NCI-H2196 treated with DMSO at 0.1 percent for 48 hours (cell line): ENCODE measurements at regions not wholly inside any gene's neighbourhood (a gene's known extent, or its start where the extent isn't known, plus 50 kb on each side); places are given as distances from the start of the nearest gene placed in this dataset.

Experiments used
- DNase-seq: peaks from one replicate; lab custom pipeline; 2025; ENCODE audit not compliant: unreplicated experiment; lab: John Stamatoyannopoulos, UW

GRCh38 chr21:43277481-43278351 lies 108.9 kb downstream of the CRYAA start:
- DNase-seq: no peak

DNA sequence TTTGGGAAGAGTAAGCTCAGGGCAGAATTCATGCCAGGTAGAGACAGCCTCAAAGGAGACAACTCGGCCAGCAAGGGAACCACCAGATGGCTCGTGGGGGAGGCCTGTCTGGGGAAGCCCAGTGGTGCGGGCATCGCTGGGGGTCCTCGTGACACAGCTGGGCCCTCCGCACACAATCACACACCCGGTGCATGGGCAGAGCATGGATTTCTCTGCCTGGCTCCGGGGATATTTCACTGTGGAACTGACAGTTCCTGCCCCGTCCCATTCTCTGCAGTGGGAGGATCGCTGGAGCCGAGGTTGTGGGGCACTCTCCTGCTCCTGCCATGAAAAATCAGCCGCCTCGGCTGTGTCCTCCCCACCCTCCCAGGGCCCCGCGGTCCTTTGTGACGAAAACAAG lies 108.0 kb downstream of the CRYAA start:
- DNase-seq: no peak

DNA sequence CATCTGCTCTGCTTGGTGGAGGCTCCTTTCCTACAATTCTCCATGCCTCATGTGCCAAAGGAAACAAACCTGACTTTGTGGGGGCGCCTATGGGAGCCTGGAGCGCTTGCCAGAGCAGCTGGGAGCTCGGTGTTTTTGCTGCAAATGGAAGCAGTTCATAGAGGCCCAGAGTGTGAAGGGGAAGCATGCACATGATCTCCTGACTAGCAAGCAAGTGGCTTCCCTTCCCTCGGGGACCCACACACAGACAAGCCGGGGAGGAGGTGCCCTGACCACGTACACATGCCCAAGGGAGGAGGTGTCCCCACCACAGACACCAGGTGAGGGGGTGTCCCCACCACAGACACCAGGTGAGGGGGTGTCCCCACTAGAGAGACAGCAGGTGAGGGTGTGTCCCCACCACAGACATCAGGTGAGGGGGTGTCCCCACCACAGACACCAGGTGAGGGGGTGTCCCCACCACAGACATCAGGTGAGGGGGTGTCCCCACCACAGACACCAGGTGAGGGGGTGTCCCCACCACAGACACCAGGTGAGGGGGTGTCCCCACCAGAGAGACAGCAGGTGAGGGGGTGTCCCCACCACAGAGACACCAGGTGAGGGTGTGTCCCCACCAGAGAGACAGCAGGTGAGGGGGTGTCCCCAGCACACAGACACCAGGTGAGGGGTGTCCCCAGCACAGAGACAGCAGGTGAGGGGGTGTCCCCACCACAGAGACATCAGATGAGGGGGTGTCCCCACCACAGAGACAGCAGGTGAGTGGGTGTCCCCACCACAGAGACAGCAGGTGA lies 106.8 kb downstream of the CRYAA start:
- DNase-seq: no peak

DNA sequence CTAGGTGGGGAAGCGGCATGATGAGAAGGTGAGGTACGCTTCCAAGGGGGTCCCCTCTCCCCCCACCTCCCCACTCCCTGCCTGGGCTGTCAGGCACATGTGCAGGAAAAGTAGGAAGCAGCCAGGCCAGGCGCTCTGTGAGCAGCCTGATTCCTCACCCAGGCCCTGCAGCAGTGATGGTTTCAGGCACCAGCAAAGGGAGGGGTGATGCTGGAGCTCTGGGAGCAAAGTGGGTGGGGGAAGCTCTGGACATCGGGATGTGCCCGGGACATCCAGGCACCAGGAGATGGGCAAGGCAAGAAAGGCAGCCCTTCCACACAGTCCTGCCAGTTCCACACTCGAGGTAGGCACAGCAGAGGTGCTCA lies 106.1 kb downstream of the CRYAA start:
- no peak for DNase-seq

DNA sequence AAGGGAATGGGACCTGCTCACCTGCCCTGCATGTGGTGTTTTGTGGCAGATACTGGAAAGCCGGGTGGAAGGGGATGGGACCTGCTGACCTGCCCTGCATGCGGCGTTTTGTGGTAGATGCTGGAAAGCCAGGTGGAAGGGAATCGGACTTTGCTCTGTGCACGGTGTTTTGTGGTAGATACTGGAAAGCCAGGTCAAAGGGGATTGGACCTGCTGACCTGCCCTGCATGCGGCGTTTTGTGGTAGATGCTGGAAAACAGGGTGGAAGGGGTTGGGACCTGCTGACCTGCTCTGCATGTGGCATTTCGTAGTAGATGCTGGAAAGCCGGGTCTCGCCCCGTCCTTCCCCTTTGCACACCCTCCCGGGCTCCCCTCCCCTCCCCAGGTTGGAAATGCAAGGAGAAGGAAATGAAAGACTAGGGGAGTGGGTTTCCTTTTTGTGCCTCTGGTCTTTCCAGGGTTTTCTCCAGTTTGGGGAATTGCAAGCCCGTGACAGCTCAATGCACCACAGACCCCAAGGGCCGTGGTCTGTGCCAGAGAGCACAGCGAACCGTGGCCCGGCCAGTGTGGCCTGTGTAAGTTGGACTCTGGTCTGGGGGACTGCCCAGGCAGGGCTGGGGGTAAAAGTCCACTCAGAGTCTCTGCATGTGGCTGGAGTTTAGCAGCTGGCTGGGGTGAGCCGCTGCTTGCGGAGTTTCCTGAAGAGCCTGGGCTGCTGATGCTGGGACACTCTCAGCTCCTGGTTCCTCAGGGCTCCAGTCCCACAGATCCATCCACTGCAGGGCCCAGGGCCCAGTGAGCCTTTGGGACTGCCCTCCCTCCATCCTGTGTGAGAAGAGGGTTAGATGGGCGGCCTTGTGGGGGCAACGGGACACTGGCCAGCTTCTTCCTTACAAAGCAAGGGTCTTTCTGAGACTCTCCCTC lies 105.5 kb downstream of the CRYAA start:
- DNase-seq: no peak

GRCh38 chr21:43273708-43274021 lies 104.9 kb downstream of the CRYAA start:
- DNase-seq: no peak

GRCh38 chr21:43273016-43273707 lies 104.4 kb downstream of the CRYAA start:
- DNase-seq: no peak

- no peak for DNase-seq
Measured at GRCh38 chr21:43272591-43272990, 103.8 kb downstream of the CRYAA start.

DNA sequence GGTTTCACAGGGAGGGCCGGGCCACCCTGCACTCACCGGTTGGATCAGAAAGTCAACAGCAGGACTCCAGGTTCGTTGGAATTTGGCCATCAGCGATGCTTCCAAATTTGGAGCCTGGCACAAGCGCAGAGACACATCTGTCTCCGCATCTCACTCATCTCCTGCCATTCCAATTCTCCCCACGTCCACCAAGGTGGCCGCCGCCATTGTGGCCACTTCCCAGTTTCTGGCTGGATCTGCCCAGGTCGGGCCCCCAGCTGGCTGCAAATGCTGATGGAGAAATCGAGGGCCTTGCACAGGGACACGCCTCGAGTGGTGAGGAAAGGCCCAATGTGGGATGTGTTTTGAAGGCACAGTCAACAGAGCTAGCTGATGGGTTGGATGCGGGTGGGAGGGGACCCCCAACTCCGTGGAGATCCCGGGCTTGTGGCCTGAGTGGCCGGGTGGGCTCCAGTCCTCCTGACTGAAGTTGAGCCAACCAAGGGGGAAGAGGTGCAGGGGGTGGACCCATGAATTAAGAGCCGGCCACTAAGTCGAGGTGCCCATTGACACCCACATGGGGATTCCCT lies 102.7 kb downstream of the CRYAA start:
- DNase-seq: no peak

DNA sequence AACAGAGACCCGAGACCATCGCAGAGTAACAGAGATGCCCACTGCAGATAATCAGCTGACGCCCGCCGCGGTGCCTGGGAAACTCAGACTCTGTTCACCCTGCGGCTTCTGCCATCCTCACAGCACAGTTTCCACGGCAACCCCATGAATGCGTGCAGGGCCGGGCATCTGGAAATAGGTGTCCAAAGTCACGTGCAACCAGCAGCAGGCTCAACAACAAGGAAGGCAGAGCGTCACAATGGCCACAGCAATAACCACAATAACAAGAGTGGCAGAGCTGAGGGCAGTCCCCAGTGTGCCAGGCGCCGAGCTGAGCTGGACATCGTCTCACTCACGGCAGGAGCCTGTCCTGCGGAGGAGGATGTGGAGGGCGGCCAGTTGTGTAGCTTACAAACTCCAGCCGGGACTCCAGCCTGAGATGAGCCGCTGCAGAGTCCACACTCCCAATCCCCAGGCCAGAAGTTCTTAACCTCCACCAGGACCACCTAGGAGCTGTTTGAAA lies 102.0 kb downstream of the CRYAA start:
- no peak for DNase-seq

- DNase-seq: no peak
Measured at GRCh38 chr21:43269957-43270705, 101.3 kb downstream of the CRYAA start.

GRCh38 chr21:43269440-43269839 lies 100.6 kb downstream of the CRYAA start:
- no peak for DNase-seq

DNA sequence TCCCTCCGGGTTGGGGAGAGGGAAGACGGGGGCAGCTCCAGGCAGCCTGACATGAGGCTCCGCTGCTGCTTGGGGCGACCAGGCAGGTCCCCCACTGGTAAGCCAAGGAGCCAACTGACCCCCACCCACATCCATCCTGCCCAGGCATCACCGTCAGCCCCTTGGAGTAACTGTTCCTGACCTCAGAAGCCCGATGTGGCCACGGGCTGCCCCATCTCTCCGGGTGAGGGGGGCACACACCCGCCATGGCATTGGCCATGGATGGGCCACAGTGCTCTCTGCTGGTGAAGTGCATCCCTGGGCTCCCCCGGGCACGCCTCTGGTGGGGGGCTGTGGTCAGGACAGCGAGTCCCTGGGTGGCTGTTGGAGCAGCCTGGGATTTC lies 100.0 kb downstream of the CRYAA start:
- no peak for DNase-seq

- DNase-seq: no peak
Measured at GRCh38 chr21:43268086-43268803, 99.4 kb downstream of the CRYAA start.

- DNase-seq: no peak
Measured at GRCh38 chr21:43267391-43268085, 98.7 kb downstream of the CRYAA start.

- no peak for DNase-seq
Measured at GRCh38 chr21:43266534-43266933, 97.7 kb downstream of the CRYAA start.

DNA sequence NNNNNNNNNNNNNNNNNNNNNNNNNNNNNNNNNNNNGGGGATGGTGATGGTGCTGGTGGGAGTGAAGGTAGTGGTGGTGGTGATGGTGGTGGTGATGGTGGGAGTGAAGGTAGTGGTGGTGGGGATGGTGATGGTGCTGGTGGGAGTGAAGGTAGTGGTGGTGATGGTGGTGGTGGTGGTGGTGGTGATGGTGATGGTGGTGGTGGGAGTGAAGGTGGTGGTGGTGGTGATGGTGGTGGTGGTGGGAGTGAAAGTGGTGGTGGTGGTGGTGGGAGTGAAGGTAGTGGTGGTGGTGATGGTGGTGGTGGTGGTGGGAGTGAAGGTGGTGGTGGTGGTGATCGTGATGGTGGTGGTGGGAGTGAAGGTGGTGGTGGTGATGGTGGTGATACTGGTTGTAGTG lies 93.6 kb downstream of the CRYAA start:
- no peak for DNase-seq
